ENCODE measurements at regions not wholly inside any gene's neighbourhood (a gene's known extent, or its start where the extent isn't known, plus 50 kb on each side); places are given as distances from the start of the nearest gene placed in this dataset.
"Not testable (repeated sequence)": the region's sequence is repeated elsewhere in the genome, so short reads cannot be mapped to it uniquely, and the experiment has no call there.

DNA sequence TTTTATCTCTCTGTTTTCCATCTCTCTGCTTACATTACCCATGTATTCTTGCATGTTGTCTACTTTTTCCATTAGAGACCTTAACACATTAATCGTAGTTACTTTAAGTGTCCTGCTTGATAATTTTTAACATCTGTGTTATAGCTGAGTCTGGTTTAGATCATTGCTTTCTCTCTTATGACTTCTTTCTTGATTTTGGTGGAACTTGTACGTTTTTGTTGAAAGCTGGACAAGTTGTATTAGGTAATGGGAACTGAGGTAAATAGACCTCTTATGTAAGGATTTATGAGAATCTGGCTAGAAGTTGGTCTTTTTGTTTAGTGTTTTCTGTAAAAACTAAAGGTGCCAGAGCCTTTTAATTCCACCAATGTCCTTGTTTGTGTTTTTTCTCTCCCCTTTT lies 100.8 kb upstream of the LYZL2 start:
- no peak for DNase-seq

- DNase-seq: no peak
Observed at GRCh38 chr10:30728766-30729165, 99.2 kb upstream of the LYZL2 start.

GRCh38 chr10:30728127-30728526 lies 98.6 kb upstream of the LYZL2 start:
- no peak for DNase-seq

DNA sequence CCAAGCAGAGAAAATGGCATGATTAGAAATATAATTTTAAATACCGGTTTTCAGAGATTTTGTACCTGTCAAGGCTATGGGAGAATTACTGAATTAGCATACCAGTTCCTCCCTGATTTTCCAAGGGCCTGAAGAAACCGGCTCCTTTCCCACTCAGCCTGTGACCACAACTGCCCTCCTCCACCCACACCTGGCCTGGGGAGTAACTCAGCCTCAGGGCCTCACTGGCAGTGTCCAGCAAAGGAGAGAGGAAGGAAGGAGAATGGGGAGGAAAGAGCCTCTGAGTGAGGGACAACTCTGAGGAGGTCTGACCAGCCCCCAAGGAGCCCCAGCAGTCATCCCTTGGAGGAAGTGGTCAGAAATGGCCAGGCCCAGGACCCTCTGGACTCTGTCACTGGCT lies 98.0 kb upstream of the LYZL2 start:
- no peak for DNase-seq

DNA sequence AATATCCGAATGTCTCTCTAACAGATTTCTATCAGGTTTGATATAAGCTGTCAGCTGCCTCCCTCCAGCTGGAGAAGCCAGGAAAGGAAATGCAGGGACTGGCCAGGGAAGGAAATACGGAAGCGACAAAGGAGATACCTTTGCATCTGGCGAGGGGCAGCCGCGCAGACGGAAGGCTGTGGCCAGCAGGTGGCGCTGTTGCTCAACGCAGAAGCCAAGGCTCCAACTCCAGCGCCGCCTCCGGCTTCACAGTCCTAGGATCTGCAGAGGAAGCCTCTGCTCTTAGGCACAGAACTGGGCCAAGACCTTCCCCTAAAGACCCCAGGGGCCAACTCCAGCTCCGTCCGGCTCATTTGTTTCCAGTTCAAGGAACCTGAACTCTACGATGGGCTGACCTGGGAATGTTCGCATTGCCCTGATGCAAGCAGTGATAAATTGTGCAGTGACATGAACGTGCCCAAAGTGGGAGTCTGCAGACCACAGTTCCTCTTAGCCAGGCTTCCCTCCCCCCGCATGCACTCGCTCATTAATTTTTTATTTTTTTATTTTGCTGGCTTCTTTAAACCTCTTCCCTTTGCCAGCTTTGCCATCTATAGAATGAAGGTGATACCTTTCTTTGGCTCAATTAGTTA lies 97.3 kb upstream of the LYZL2 start:
- peak; percentile 70 for DNase-seq

DNA sequence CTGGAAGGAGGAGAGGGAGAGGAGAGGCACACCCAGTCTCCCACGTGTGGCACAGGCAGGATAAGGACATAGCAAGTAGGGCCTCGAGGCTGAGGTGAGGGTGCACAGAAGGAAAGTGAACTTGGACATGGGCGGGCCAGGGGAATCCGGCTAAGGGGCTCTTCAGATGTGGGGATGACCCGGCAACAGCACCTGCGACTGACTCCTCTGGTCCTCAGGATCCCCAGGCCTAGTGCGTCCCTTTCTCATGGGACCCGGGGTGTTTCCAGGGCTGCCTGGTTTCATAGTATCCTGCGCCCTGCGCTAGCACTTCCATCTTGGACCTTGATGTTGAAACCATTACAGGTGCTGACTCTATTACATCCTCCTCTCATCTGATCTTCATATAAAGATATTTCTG lies 96.1 kb upstream of the LYZL2 start:
- DNase-seq: no peak

DNA sequence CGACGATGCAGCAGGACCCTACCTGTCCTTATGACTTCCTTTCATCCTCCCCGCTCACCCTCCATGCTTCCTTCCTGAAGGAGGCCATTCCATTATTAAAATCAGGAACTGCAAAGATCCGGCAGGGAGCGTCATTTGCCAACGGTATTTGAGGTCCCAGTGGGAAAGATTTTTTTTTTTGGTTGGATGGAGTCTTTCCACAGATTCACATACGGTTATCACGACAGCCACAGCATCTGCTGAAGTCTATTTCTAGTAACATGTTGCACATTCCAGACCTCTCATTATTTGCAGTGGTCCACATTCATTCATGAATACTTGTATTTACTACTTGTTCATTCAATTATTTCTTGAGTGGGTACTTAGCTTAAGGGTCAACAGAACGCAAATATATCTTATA lies 94.7 kb upstream of the LYZL2 start:
- DNase-seq: no peak

GRCh38 chr10:30722956-30723620 lies 93.5 kb upstream of the LYZL2 start:
- no peak for DNase-seq

- DNase-seq: no peak
Observed at GRCh38 chr10:30719832-30720231, 90.3 kb upstream of the LYZL2 start.

DNA sequence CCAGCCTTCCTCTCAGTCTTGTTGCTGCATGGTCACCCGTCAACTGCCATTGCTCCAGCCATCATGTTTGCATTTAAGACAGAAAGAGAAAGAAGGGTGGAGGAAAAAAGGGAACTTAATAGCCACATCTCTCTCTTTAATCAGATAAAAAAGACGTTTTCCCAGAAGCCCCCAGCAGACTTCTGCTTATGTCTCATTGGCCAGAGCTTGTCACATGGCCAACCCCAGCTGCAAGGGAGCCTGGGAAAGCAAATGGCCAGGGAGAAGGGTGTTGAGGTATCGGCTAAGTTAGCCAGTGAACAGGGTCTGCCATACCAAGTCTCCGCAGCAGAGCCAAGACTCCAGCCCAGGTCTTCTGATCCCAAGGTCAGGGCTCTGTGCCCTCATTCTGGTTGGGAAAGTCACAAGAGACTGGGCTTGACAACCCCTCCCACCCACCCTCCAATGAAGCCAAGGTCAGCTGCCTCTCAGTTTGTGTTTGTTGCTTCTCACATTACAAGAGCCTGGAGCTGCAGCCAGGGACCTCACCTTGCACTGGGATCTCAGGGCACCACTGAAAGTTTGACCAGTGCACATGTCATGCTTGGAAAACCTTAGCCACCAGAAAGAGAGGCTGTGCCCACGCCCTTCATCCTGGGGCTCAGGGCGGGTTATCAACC lies 80.3 kb upstream of the LYZL2 start:
- no peak for DNase-seq

GRCh38 chr10:30709229-30709628 lies 79.7 kb upstream of the LYZL2 start:
- no peak for DNase-seq

GRCh38 chr10:30708234-30708633 lies 78.7 kb upstream of the LYZL2 start:
- no peak for DNase-seq

GRCh38 chr10:30706189-30706588 lies 76.6 kb upstream of the LYZL2 start:
- not testable (repeated sequence) for DNase-seq

DNA sequence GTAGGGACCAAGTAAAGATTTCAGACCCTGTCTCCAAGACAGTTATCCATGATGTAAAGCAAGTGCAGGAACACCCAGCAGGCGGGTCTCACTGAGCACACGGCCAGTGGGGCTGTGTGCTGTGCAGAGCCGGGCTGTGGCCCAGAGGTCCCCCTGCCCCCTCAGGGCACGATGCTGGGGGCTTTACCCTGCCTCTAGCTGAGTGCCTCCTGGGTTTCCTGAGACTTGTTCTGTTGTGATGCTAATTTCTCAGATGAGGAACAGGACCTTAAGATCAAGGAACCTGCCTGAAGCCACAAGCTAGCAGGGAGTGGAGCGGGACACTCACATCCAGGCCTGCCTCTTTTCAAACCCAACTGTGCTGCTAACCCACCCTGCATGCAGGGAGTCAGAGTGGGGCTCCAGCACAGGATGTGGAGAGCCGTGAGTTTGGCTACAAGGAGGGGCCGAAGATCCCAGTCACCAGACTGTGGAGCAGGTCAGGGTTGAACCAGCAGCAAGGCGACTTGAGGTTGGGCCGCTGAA lies 76.1 kb upstream of the LYZL2 start:
- no peak for DNase-seq

DNA sequence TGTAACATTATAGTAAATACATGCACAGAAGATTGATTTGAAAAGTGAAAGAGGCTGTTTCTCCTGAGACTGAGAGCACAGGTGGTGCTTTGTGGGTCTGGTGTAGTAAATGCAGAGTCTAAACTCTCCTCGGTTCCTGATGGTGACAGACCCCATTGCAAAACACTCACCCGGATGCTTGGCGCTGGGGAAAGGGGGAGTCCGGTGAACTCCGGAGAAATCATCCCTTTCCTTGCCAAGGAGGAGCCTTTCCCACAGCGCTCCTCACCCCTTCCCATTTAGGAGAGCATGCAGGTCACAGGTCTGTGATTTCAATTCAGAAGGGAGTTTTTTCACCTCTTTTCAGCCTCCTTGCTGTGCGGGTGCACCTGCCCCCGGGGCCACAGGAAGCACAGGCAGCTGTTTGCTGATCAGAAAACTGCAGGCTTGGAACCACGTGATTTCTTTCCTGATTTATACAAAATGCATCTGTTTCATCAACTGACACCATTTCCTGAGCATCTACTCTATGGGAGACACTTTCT lies 75.6 kb upstream of the LYZL2 start:
- peak; percentile 41 for DNase-seq

DNA sequence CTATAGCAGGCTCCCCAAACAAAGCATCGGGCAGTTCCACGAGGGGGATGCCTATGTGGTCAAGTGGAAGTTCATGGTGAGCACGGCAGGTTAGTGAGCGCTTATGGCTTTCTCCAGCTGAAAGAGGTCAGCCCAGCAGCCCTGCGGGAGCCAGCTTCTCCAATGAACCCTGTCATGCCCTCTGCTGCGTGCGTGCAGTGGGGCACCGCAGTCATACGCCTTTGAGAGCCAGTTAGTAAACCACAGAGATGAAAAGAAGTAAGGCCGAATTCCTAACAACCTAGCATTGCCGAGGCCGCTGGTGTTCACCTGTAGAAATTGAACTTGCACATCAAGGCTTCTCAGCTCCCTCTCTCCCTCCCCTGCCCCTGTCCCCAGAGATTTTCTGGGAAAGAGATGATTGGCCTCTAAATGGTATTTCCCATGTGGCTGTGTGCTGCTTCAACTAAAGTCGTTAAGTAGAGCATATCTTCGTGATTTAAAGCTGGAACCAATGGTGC lies 75.1 kb upstream of the LYZL2 start:
- DNase-seq: not testable (repeated sequence)

- no peak for DNase-seq
Observed at GRCh38 chr10:30704026-30704600, 74.6 kb upstream of the LYZL2 start.

GRCh38 chr10:30703446-30703845 lies 73.9 kb upstream of the LYZL2 start:
- not testable (repeated sequence) for DNase-seq

GRCh38 chr10:30702860-30703259 lies 73.3 kb upstream of the LYZL2 start:
- no peak for DNase-seq

DNA sequence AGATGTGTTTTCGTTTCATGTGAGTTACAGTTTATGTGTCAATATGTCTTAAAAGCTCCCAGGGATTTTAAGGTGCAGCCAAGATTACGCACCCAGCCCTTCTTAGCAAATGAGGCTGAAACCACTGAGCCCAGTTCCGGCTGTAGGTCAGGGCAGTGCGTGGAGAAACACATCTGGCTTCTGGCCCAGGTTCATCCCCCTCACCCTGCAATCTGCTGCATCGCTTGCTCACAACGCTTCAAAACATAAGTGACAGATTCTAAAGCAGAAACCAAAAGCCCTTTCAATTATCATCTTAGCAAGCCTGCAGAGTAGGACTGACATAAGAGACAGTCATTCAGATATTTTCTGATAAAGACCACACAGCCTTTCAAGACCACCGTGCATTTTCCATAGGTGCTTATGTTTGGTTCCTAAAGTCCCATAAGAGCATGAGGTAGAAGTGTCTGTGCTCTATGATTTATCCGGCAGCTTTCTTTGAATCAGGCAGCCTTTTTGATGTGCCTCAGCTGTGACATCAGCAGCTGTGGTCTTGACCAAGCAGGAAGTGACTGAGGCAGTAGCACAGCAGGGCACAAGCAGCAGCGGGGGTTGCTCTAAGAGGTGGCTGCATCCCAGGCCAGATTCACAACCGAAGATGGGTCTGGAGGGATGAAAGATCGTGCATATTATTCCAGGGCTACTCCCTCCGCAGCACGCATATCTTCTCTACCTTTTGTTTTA lies 72.1 kb upstream of the LYZL2 start:
- DNase-seq: peak; percentile 75

DNA sequence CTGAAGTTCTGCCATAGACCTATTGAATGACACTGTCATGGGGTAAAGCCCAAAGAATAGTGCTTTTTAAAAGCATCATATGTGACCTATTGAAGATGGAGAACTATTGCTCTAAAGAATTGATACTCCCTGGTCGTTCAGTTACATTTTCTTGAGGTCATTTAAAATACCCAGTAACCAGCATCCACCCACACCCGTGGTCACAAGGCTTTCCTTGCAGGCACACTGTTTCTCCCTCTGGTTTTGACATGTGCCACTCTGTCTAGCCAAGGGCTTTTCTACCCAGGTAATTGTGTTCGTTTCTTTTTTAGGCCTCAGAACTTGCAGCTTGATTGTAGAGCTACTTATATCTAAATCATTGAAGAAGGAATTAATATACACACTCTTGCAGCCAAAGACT lies 68.3 kb upstream of the LYZL2 start:
- no peak for DNase-seq

DNA sequence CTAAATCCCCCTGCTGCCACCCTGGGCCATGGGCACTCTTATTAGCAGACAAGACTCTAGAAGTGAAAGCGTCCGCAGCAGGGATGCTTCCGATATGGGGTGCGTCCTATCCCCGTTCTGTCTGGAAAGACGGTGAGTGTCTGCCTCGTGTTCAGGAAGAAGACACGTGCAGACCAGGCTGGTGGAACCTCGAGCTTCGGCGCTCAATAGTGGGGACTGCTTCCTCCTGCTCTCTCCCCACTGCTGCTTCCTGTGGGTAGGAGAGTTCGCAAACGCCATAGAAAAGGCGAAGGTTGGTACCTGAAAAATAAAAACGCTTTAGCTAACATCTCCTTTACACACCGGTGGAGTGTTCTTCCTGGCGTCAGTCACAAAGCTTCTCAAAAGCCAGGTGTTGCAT lies 67.7 kb upstream of the LYZL2 start:
- not testable (repeated sequence) for DNase-seq
